T-helper 9 cell (primary cell): ENCODE measurements at regions not wholly inside any gene's neighbourhood (a gene's known extent, or its start where the extent isn't known, plus 50 kb on each side); places are given as distances from the start of the nearest gene placed in this dataset.

Source experiments
- DNase-seq: peaks from one replicate; pipeline ENCODE4 v3.0.0-alpha.2; 2020

GRCh38 chr15:97521381-97522285, 438.9 kb upstream of the ARRDC4 start:
- DNase-seq = no peak

GRCh38 chr15:97522347-97522746, 438.2 kb upstream of the ARRDC4 start:
- DNase-seq = no peak

GRCh38 chr15:97525809-97526208, 434.7 kb upstream of the ARRDC4 start:
- DNase-seq = no peak

- DNase-seq = no peak
Measured at GRCh38 chr15:97528238-97528637, 432.3 kb upstream of the ARRDC4 start.

- DNase-seq = no peak
Measured at GRCh38 chr15:97545799-97546198, 414.7 kb upstream of the ARRDC4 start.

- no peak for DNase-seq
Measured at GRCh38 chr15:97547381-97547780, 413.1 kb upstream of the ARRDC4 start.

- no peak for DNase-seq
Measured at GRCh38 chr15:97561529-97561928, 399.0 kb upstream of the ARRDC4 start.

GRCh38 chr15:97563516-97563915, 397.0 kb upstream of the ARRDC4 start:
- DNase-seq = no peak

- no peak for DNase-seq
Measured at GRCh38 chr15:97566961-97567360, 393.5 kb upstream of the ARRDC4 start.

GRCh38 chr15:97567411-97567810, 393.1 kb upstream of the ARRDC4 start:
- no peak for DNase-seq

GRCh38 chr15:97576929-97577645, 383.4 kb upstream of the ARRDC4 start:
- no peak for DNase-seq

GRCh38 chr15:97585408-97585807, 375.1 kb upstream of the ARRDC4 start:
- DNase-seq = no peak

GRCh38 chr15:97592778-97593177, 367.7 kb upstream of the ARRDC4 start:
- DNase-seq = no peak

- DNase-seq = no peak
Measured at GRCh38 chr15:97597801-97598200, 362.7 kb upstream of the ARRDC4 start.

GRCh38 chr15:97598353-97598798, 362.1 kb upstream of the ARRDC4 start:
- no peak for DNase-seq

GRCh38 chr15:97600190-97600589, 360.3 kb upstream of the ARRDC4 start:
- no peak for DNase-seq

- no peak for DNase-seq
Measured at GRCh38 chr15:97604677-97605076, 355.8 kb upstream of the ARRDC4 start.

GRCh38 chr15:97615114-97615513, 345.4 kb upstream of the ARRDC4 start:
- no peak for DNase-seq

GRCh38 chr15:97623091-97623661, 337.3 kb upstream of the ARRDC4 start:
- no peak for DNase-seq

- DNase-seq = no peak
Measured at GRCh38 chr15:97627634-97628033, 332.9 kb upstream of the ARRDC4 start.

- no peak for DNase-seq
Measured at GRCh38 chr15:97645758-97646157, 314.7 kb upstream of the ARRDC4 start.

GRCh38 chr15:97648728-97649127, 311.8 kb upstream of the ARRDC4 start:
- DNase-seq = no peak

GRCh38 chr15:97652041-97652440, 308.5 kb upstream of the ARRDC4 start:
- DNase-seq = no peak

GRCh38 chr15:97652700-97653167, 307.8 kb upstream of the ARRDC4 start:
- no peak for DNase-seq
